ENCODE measurements at regions not wholly inside any gene's neighbourhood (a gene's known extent, or its start where the extent isn't known, plus 50 kb on each side); places are given as distances from the start of the nearest gene placed in this dataset.

DNA sequence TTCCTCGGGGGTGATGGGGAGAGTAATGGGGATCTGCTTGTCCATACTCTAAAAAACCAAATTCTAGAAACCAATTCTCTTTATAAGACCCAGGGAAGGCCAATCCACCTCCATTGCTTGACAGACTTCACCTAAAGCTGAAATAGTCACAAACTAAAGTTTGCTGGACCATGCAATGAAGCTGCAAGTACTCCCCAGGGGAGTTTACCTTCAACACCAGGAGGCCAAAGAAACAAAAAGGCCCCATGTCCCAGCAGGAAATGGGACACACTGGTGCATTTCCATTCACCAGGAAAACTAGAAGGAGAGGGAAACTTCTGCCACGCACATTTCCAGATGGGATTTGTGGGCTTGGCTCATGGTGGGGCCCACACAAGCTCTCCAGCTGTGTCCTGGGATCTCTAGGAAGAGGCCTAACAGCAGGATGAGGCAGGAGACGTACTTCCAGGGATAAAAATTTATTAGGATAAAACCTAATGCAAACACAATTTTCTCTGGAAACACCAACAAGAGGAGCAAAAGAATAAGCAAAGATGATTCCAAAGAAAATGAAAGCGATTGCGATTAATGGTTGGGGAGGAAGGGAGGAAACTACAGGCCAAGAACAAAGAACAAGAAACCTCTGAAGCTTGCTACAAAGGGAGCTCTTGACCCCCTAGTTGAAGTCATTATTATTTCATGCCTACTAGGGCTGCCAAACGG is 238.0 kb upstream of the LRTM1 start:
- in situ Hi-C loops (cut with MboI; ENCODE audit: low sequenced_read_pairs, unreplicated experiment): no loop called here
- TF ChIP-seq, protein P1, sequence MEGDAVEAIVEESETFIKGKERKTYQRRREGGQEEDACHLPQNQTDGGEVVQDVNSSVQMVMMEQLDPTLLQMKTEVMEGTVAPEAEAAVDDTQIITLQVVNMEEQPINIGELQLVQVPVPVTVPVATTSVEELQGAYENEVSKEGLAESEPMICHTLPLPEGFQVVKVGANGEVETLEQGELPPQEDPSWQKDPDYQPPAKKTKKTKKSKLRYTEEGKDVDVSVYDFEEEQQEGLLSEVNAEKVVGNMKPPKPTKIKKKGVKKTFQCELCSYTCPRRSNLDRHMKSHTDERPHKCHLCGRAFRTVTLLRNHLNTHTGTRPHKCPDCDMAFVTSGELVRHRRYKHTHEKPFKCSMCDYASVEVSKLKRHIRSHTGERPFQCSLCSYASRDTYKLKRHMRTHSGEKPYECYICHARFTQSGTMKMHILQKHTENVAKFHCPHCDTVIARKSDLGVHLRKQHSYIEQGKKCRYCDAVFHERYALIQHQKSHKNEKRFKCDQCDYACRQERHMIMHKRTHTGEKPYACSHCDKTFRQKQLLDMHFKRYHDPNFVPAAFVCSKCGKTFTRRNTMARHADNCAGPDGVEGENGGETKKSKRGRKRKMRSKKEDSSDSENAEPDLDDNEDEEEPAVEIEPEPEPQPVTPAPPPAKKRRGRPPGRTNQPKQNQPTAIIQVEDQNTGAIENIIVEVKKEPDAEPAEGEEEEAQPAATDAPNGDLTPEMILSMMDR (IDR thresholded peaks at IDR 0.05; ENCODE audit: borderline replicate concordance, control extremely low read depth, extremely low read depth, insufficient read depth, missing control alignments): no peak
- DNase-seq (ENCODE audit: low spot score): no peak

DNA sequence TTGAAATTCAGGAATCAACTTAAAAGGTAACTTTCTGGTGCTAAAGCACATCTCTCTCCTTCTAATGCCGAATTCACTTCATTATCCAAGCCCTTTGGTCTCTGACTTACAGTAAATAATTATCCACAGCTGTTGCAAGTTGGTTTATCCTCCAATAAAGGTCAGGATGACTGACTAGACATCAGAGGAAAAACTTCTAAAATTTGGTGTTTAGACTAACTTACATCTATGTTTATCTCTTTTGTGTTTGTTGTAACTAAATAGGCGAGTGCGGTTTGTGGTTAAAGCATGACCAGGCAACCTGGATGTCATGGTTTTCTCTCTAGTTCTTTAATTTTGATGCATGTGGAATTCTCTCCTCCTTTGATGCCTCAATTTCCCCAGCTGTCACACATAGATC is 237.4 kb upstream of the LRTM1 start:
- in situ Hi-C loops (cut with MboI; ENCODE audit: low sequenced_read_pairs, unreplicated experiment): no loop called here
- TF ChIP-seq, protein P1 (IDR thresholded peaks at IDR 0.05; ENCODE audit: borderline replicate concordance, control extremely low read depth, extremely low read depth, insufficient read depth, missing control alignments): no peak
- no peak for DNase-seq (ENCODE audit: low spot score)

DNA sequence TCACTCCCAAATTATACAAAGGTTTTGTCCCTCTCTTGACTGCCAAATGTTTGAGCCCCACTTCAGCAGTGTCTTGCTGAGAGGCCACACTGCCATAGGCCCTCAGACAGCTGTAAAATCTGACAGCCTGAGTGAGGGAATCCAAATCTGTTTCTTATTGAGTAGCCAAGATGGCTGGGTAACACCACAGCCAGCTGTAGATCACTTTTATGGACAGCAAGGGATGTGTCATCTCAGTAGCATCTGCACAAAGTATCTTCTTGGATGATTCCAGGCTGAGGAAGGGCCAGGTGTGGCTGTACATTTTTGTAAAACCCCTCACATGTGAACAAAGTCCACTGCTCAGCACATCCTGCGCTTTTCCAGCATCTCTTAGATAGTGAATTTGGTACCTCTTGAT is 237.0 kb upstream of the LRTM1 start:
- TF ChIP-seq, protein P1 (IDR thresholded peaks at IDR 0.05; ENCODE audit: borderline replicate concordance, control extremely low read depth, extremely low read depth, insufficient read depth, missing control alignments): no peak
- in situ Hi-C loops (cut with MboI; ENCODE audit: low sequenced_read_pairs, unreplicated experiment): no loop called here
- DNase-seq (ENCODE audit: low spot score): no peak

DNA sequence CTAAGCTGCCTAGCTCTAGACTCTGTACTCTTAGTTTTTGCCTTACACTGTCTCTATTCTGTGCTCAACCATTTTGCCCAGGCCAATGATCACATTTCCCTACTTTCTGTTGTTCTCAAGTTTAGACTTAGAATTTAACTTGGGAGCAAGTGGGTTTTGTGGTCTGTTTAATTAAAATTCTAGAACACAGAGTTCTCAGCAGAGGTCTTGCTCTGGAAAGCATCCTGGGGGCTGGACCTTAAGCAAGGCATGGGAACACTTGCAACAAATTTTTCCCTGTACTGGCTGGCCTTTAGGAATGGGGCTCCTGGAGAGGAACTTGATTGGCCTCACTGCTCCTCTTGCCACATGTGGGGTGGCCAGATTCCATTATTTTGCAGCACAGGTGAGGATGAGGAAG is 236.3 kb upstream of the LRTM1 start:
- DNase-seq (ENCODE audit: low spot score): no peak
- in situ Hi-C loops (cut with MboI; ENCODE audit: low sequenced_read_pairs, unreplicated experiment): no loop called here
- TF ChIP-seq, protein P1 (IDR thresholded peaks at IDR 0.05; ENCODE audit: borderline replicate concordance, control extremely low read depth, extremely low read depth, insufficient read depth, missing control alignments): no peak

DNA sequence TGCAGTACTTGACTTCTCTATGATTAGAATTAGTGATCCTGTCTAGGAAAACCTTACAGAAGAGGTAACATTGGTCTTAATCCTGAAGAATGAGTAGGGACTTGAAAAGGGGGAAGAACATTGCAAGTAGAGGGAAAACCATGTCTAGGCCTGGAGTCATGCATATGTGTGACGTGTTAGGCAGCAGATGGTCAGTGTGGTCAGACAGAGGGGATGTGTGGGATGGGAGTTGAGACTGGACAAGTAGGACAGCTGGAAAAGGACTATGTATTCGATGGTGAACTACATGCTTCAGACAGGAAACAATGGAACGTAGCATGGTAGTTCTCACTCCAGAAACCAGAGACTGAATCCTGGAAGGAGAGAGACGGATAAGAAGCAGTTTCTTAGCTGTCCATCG is 235.6 kb upstream of the LRTM1 start:
- in situ Hi-C loops (cut with MboI; ENCODE audit: low sequenced_read_pairs, unreplicated experiment): no loop called here
- TF ChIP-seq, protein P1 (IDR thresholded peaks at IDR 0.05; ENCODE audit: borderline replicate concordance, control extremely low read depth, extremely low read depth, insufficient read depth, missing control alignments): no peak
- DNase-seq (ENCODE audit: low spot score): no peak

DNA sequence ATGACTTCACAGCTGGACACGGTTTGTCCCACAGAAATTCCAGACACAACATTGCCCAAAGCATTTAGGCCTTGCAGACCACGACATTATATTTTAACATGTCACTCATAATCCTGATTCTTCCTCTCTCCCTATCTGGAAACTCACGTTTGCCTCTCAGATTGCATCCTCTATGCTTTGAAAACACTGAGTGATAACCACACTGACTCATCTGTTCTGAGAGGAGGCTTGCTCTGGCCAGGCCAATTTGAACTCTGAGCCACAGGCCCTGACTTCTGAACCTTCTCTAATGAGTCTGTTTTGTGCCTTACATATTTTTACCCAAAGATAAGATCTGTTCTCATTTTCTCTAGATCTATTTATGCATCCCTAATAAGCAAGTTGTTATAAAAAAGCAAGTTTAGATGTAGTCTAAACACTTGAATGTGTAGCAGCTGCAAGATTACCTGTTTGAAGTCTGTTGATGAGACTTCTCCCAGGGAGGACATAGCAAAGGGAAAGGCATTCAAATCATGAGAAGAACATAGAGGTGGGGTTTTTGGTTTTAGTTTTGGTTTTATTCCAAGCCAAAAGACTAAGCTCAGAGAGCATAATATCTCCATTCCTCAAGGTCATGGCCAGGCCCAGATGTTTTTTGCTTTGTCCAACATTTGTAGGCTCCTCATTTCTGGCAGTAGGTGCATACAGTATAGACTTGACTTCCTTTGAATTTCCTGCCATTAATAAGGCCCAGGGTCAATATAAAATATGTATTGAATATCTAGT is 234.4 kb upstream of the LRTM1 start:
- TF ChIP-seq, protein P1 (IDR thresholded peaks at IDR 0.05; ENCODE audit: borderline replicate concordance, control extremely low read depth, extremely low read depth, insufficient read depth, missing control alignments): no peak
- in situ Hi-C loops (cut with MboI; ENCODE audit: low sequenced_read_pairs, unreplicated experiment): no loop called here

More for the DNA sequence above, 234.4 kb upstream of the LRTM1 start:
- DNase-seq (ENCODE audit: low spot score): no peak

Data from GM13976 (cell line).